Cardiac muscle cell (in vitro differentiated cells and primary cell): ENCODE measurements at regions not wholly inside any gene's neighbourhood (a gene's known extent, or its start where the extent isn't known, plus 50 kb on each side); places are given as distances from the start of the nearest gene placed in this dataset.

ENCODE experiments used
- DNase-seq, 2 donors: peaks; one replicate each; pipeline versions ENCODE4 v3.0.0 to v3.0.0-alpha.2; 2010 to 2017; ENCODE audit warnings: low read depth in 1 of 2, low spot score in 1 of 2
- H3K27ac ChIP-seq: fragments of 200-600 bp; sonication (generic); 2 replicates; pipeline ENCODE4 v1.5.1; 2016
- H3K27me3 ChIP-seq: fragments of 200-600 bp; sonication (generic); 2 replicates; pipeline ENCODE4 v1.6.0; 2016; ENCODE audit warnings: control low read depth
- H3K36me3 ChIP-seq: fragments of 200-600 bp; sonication (generic); 2 replicates; pipeline ENCODE4 v1.5.1; 2016; ENCODE audit warnings: control low read depth
- H3K4me1 ChIP-seq: fragments of 200-600 bp; sonication (generic); 2 replicates; pipeline ENCODE4 v1.8.1; 2017; ENCODE audit warnings: low read depth, mild to moderate bottlenecking, mixed run types
- H3K4me3 ChIP-seq: fragments of 200-600 bp; sonication (generic); 2 replicates; pipeline ENCODE4 v1.5.1; 2016; ENCODE audit warnings: mild to moderate bottlenecking
- H3K9me3 ChIP-seq: fragments of 200-600 bp; sonication (generic); 2 replicates; pipeline ENCODE4 v1.5.1; 2017; ENCODE audit warnings: low read depth, mild to moderate bottlenecking, control low read depth
- CTCF ChIP-seq: IDR thresholded peaks from 2 replicates; pipeline ENCODE4 v1.5.1; 2012; ENCODE audit warnings: low read depth, mild to moderate bottlenecking, low read length

- H3K36me3 ChIP-seq: no peaks in the 10 kb centered on the region
- H3K4me1 ChIP-seq: no peaks in the 10 kb centered on the region
- no peaks in the 10 kb centered on the region for H3K27me3 ChIP-seq
- no peak for DNase-seq
- no peak overlapping the region for H3K4me3 ChIP-seq
- H3K9me3 ChIP-seq: no peaks in the 10 kb centered on the region
- TF ChIP-seq CTCF: no peak
- no peak overlapping the region for H3K27ac ChIP-seq
Measured at GRCh38 chr21:23900727-23901126, 1706.6 kb downstream of the MRPL39 start.

- H3K9me3 ChIP-seq: no peaks in the 10 kb centered on the region
- no peaks in the 10 kb centered on the region for H3K27me3 ChIP-seq
- H3K4me1 ChIP-seq: no peaks in the 10 kb centered on the region
- H3K36me3 ChIP-seq: no peaks in the 10 kb centered on the region
- TF ChIP-seq CTCF: no peak
- no peak overlapping the region for H3K4me3 ChIP-seq
- DNase-seq: no peak
- H3K27ac ChIP-seq: no peak overlapping the region
Measured at GRCh38 chr21:23899561-23899960, 1707.7 kb downstream of the MRPL39 start.

DNA sequence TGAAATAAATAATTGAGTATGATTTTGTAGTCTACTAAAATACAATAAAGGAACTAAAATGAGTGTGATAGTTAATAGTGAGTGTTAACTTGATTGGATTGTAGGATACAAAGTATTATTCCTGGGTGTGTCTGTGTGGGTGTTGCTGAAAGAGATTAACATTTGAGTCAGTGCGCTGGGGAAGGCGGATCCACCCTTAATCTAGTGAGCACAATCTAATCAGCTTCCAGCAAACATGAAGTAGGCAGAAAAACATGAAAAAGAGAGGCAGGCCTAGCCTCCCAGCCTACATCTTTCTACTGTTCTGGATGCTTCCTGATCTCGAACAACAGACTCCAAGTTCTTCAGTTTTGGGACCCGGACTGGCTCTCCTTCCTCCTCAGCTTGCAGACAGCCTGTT lies 1716.6 kb downstream of the MRPL39 start:
- Histone ChIP-seq H3K9me3 (no peaks in the 10 kb centered on the region), H3K27ac (no peak overlapping the region), H3K4me1 (no peaks in the 10 kb centered on the region), H3K36me3 (no peaks in the 10 kb centered on the region), H3K4me3 (no peak overlapping the region), H3K27me3 (no peaks in the 10 kb centered on the region)
- no peak for DNase-seq
- no peak for TF ChIP-seq CTCF

- no peak for TF ChIP-seq CTCF
- H3K27ac ChIP-seq: no peak overlapping the region
- H3K36me3 ChIP-seq: no peaks in the 10 kb centered on the region
- no peaks in the 10 kb centered on the region for H3K9me3 ChIP-seq
- no peak overlapping the region for H3K4me3 ChIP-seq
- no peaks in the 10 kb centered on the region for H3K4me1 ChIP-seq
- H3K27me3 ChIP-seq: no peaks in the 10 kb centered on the region
- DNase-seq: no peak
Measured at GRCh38 chr21:23887725-23888306, 1719.5 kb downstream of the MRPL39 start.

- Histone ChIP-seq H3K36me3 (no peaks in the 10 kb centered on the region), H3K4me1 (no peaks in the 10 kb centered on the region), H3K27ac (no peak overlapping the region), H3K27me3 (no peaks in the 10 kb centered on the region), H3K9me3 (no peaks in the 10 kb centered on the region), H3K4me3 (no peak overlapping the region)
- TF ChIP-seq CTCF: no peak
- DNase-seq: no peak
Measured at GRCh38 chr21:23886828-23887724, 1720.2 kb downstream of the MRPL39 start.
